HG03103 (cell line): ENCODE measurements at regions not wholly inside any gene's neighbourhood (a gene's known extent, or its start where the extent isn't known, plus 50 kb on each side); places are given as distances from the start of the nearest gene placed in this dataset.
A peak's percentile ranks its signal among the peaks of the same experiment; 100 is the strongest.

Experiments
- ATAC-seq: cut with Tn5 transposase; IDR thresholded peaks from one replicate; pipeline ENCODE4 v1.9.1; 2021; ENCODE audit warnings: low read depth; ENCODE audit not compliant: unreplicated experiment

DNA sequence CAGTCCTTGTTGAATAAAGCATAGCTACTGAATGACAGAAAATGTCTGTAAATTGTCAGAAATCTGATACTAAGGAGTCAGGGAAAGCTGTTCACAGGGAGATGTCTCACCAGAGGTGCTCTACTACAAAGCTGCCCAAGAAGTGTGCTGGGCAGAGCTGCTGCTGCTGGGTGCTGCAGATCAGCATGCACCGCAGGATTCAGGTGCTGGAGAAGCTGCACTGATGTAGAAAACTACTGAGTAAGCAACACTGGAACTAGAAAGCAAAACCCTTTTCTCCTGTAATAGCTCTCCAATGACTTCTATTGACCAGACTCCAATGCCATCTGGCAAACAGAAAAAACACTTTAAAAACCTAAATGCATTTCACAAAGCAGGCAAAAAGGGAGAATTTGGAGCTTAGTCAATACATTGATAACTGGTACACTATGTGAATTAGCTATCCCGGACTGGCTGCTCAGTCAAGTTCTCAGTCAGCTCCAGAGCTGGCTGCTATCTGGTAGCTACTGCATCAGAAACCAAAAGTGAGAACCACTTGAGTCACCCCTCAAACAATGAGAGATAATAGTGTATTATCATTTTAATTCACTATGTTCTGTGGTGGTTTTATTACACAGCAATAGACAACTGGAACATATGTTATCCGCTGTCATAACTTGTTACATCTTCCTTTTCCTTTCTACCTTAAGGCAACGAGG, 493.1 kb downstream of the CPS1 start:
- no peak for ATAC-seq

GRCh38 chr2:211055438-211055837, 499.0 kb downstream of the CPS1 start:
- no peak for ATAC-seq

- no peak for ATAC-seq
Observed at GRCh38 chr2:211061612-211062296, 505.4 kb downstream of the CPS1 start.

DNA sequence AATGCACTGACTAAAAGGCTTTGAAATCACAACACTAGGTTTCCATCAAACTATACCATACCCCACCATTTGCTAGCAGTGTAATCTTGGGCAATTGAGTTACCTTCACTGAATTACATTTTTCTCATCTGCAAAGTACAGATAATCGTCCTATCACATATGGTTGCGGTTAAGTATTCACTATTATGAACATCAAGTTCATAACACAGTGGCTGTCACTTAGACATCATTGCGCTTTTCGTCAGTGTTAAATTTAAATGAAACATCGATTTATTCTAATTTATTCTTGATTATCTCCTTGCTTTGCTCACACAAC, 505.9 kb downstream of the CPS1 start:
- ATAC-seq, result no peak

DNA sequence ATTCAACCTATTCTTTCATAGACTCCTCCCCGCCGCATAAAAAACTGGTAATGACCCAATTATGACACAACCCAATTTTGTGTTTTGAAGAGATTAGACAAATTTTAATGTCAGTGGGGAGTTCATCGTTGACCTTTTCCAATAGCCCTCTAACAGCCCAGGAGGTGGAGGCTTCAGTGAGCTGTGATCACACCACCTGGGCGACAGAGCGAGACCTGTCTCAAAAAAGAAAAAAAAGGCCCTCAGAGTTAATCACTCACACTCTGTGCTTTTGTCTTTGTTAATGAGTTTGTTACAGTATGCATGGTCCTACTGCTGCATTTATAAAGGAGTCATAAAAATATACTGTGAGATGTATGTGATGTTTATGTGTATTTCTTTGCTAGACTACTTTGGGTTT, 510.6 kb downstream of the CPS1 start:
- no peak for ATAC-seq

DNA sequence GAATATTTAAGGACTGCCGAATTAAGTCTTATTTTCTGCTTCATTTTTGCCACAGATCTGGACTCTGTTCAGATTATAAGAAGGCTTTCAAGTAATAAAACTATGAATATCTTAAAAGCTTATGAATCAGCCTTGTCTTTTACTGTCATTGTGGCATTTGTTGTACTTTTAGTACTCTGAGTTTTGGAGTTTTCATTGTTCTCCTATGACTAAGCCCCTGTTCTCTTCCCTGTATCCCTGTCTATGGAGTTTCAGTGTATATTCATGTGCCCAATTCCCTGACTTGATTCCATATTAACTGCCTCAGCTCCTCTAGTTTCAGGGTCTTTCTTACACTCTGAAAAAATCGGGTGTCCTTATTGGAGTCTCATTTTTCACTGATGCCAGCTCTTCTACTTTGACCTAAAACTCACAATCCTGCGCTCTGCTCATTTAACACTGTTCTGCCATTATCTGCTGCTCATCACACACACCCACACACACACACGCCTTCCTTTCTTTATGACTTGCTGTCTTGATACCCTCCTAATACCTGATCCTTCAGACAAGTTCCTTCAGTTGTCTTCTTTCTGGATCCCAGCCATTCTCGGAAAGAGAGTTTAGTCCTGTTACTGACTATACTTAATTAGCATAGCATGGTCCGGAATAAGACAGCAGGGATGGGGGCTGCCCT, 511.8 kb downstream of the CPS1 start:
- no peak for ATAC-seq

DNA sequence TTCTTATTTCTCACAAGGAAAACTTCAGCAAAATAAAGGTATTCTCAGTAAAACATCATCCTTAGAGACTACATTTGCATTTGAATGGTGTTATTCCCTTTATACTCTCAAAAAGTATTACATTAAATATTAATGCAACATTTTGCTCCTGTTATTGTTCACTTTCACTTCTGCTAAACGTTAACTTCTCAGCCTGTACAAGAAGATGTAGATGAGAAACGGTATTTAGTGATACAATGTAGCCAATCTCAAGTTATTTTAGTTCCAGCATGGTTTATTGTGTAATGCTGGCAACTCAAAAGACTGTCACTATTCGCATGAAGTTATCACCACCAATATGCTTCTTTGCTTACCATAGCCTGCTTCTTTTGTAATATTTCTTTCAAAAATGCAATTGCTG, 514.1 kb downstream of the CPS1 start:
- ATAC-seq, result no peak

- no peak for ATAC-seq
Observed at GRCh38 chr2:211077216-211077767, 520.9 kb downstream of the CPS1 start.

GRCh38 chr2:211084352-211084751, 528.0 kb downstream of the CPS1 start:
- no peak for ATAC-seq

DNA sequence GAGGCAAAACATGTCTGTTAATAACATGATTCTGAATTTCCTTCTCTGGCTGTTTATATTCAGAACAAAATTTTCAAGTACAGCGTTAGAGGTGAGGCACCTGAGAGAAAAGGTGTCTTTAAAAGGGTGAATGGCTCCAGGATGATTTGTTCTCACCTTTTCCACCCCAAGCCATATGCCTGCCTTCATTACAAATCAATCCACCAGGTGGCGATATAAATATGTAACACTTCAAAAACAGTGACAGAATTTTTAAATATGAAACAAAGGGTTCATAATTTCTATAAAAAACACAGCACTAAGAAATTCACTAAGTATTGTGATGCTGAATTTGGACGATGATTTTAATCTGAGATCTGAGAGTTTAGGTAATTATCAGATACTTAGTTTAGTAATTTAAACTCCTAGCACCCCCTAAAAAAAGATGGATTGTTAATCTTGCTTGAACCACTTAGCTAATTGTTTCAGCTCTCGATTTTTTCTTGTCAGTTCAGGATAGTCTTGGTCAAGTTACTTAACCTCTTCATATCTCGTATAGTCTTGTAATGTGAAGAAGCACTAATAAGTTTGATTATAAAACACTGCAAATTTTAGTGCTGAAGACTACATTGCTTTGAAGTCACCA, 528.8 kb downstream of the CPS1 start:
- peak; percentile 60 for ATAC-seq

DNA sequence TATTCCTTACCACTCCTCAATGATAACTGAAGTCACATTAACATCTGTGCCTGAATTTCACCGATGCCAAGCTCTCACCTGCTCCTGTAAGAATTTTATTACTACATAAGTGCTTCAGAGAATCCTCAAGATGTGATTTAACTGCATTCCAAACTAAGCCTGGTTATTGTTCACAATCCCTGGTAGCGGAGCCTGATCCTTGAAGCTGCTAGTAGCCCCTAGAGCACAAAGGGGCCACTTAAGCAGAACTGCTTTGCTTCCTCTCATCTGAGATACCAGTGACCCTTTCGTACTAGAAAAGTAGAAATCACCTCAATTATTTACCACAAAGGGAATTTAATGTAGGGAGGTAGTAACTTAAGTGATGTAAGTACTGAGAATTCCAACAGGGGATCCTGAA, 529.6 kb downstream of the CPS1 start:
- no peak for ATAC-seq

- ATAC-seq, result no peak
Observed at GRCh38 chr2:211089127-211089526, 532.7 kb downstream of the CPS1 start.

DNA sequence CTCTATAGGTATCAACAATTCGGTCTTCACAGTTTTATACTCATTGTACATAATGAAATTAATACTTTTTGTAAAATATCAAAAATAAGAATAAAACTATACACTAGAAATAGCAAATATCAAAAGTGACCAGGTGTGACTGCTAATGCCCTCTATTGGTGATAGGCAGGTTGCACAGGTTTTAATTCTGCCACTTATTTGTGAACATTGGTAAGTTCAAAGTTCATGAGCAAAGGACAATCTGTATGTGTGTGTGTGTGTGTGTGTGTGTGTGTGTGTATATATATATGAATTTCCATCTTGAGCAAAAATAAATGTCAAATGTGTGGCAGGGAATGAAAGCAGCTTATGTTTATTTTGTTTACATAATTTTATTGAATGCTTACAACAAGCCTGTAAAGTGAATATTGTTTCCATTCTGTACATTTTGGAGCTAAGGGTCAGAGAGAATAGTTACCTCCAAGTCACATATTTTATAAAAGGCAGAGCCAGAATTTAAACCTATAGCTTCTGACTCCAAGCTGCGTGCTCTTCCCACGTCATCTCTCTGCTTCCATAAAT, 537.4 kb downstream of the CPS1 start:
- peak; percentile 54 for ATAC-seq

DNA sequence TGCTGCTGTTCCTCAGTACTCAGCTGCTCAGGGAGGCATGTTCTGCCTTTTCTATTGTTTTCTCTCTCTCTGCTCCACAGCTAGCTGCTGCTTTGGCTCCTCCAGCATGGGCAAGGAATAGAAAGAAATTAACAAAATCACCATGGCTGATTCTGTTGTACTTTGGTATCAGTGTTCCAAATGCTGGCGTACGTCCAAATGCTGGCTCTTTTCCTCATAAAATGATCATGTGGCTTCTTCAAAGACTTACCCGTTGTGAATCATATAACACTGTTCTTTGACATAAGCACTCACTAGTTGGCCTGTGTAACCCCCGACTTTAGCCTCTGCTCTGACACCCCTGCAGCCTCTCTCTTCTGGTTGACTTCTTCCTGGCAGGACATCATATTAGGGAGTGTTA, 547.6 kb downstream of the CPS1 start:
- ATAC-seq, result no peak

DNA sequence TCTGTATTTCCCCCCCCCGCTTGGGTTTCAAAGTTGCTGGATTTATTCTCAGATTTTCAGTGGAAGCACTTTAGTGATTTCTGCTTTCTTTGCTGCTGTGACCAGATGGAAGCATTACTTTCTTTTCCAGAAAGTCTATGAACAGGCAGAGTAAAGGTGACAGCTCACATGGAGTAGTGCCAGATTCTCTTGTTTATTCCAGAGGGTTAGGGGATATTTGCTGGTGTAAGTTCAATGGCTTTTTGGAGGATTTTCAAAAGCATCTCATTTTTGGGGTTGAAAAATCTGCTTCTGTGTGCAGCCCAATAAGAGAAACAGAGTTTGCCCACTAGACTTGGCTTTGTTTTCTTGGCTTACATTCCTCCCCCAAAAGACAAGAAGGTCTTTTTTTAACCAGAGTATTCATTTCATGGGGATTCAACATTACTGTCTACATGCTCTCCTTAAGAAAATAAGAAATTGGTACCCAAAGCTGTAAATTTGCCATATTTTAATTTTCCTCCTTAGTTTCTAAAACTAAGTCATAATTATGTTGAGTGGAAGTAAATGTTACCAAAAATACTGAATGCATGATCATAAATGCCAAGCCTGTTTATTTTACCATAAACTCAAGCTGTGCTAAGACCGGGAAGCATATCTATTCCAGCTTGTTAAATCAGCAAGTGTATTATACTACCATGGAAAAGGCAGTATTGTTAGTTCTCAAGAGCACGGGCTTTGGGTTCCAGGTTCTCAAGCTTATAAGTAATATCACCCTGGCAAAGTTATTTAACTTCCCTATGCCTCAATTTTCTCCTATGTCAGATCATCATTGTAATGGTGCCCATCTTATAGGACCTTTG, 557.2 kb downstream of the CPS1 start:
- no peak for ATAC-seq

- no peak for ATAC-seq
Observed at GRCh38 chr2:211114826-211115455, 558.5 kb downstream of the CPS1 start.

DNA sequence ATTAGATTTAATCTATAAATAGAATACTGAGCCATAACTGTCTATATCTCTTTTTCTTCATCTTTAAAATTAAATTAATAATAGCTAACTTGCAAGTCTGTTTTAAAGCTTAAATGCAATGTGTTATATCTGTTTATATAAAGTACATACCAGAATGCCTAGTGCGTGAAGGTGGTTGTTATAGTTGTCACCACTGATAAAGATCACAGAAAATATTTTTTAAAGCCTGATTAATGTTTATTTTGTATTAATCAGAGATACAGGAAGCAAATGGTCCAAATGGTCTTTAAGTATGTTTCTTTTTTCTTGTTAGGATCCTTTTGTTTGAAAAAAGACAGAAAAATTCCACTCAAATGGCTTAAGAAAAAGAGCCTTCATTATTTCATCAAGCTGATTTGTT, 560.6 kb downstream of the CPS1 start:
- no peak for ATAC-seq

DNA sequence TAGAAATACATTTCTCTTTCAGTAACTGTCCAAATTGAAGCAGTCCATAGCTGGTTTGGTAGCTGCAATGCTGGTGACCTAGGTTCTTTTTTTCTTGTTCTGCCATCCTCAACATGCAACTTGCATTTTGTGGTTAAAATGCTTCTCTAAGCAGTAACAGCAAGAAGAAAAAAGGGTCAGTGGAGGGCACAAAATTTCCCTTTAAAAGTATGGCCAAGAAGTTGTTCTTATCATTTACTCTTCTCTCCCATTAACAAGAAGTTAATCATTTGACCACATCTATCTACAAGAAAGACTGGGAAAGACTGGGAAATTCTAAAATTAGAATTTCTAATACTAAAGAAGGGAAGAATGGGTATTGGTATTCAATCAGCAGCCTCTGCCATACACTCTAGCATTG, 569.9 kb downstream of the CPS1 start:
- no peak for ATAC-seq

GRCh38 chr2:211127501-211127900, 571.1 kb downstream of the CPS1 start:
- ATAC-seq, result no peak

DNA sequence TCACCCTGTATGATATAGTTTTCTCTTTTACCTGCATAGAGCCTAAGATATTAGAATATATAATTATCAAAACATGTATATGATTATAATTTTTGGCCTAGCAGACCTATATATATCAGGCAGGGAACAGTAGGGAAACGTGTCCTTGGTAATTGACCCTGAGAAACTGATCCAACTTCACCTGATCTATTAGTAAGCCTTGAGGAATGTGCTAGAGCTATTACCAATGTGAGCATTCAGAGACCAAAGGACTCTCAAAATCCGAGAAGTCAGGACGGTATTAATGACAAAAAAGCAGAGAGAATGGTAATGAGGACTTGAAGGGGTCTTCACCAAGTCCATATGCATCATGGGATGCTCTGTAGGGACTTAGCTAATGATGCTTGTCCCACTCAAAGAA, 571.9 kb downstream of the CPS1 start:
- no peak for ATAC-seq
